K562 (cell line): ENCODE measurements at regions not wholly inside any gene's neighbourhood (a gene's known extent, or its start where the extent isn't known, plus 50 kb on each side); places are given as distances from the start of the nearest gene placed in this dataset.

ENCODE experiments used
- C11orf30 ChIP-seq: fragments of 450-650 bp; IDR thresholded peaks from 2 replicates; pipeline ENCODE4 v1.6.1; 2016; ENCODE audit warnings: low read depth, mild to moderate bottlenecking
- CEBPZ ChIP-seq: fragments of 150-350 bp; IDR thresholded peaks from 2 replicates; pipeline ENCODE4 v1.6.1; 2014; ENCODE audit warnings: low read depth, mild to moderate bottlenecking, low read length, borderline replicate concordance
- CXXC5 ChIP-seq: fragments of 250-450 bp; sonication (Bioruptor Pico); IDR thresholded peaks from 2 replicates; pipeline ENCODE4 v1.8.0; 2022; ENCODE audit warnings: inconsistent platforms, mild to moderate bottlenecking, moderate library complexity
- DEAF1 ChIP-seq: fragments of 450-650 bp; formaldehyde crosslinking; IDR thresholded peaks from 2 replicates; pipeline ENCODE4 v1.4.0; 2020; ENCODE audit warnings: mild to moderate bottlenecking, moderate library complexity
- ETV5 ChIP-seq: sonication (generic); formaldehyde crosslinking; IDR thresholded peaks from 2 replicates; pipeline ENCODE4 v1.4.0; 2020; ENCODE audit warnings: low read depth, mild to moderate bottlenecking, missing genetic modification reagents
- HCFC1 ChIP-seq: IDR thresholded peaks from 2 replicates; pipeline ENCODE4 v1.6.1; 2012; ENCODE audit warnings: low read depth, low read length, improper control_type of control experiment
- HNRNPL ChIP-seq: fragments of 200-400 bp; formaldehyde crosslinking; IDR thresholded peaks from 2 replicates; pipeline ENCODE4 v1.6.1; 2017; ENCODE audit warnings: low read depth, mild to moderate bottlenecking, low read length
- JUN ChIP-seq, 2 experiments: sonication (generic) in 1 of 2; formaldehyde crosslinking in 1 of 2; IDR thresholded peaks; 2 replicates each; pipeline versions ENCODE4 v1.6.1 to v1.8.0; 2012 to 2022; ENCODE audit warnings: borderline replicate concordance in 2 of 2, mild to moderate bottlenecking in 2 of 2, improper control_type of control experiment in 1 of 2, low read depth in 1 of 2, low read length in 1 of 2, missing genetic modification reagents in 1 of 2
- NKRF ChIP-seq: fragments of 450-650 bp; IDR thresholded peaks from 2 replicates; pipeline ENCODE4 v1.6.1; 2016; ENCODE audit warnings: borderline replicate concordance
- POLR3G ChIP-seq: IDR thresholded peaks from 2 replicates; pipeline ENCODE4 v1.6.1; 2011; ENCODE audit not compliant: insufficient read length, insufficient replicate concordance; ENCODE audit errors: extremely low read depth
- SLC30A9 ChIP-seq: fragments of 250-450 bp; sonication (Bioruptor Pico); IDR thresholded peaks from 2 replicates; pipeline ENCODE4 v1.8.0; 2022; ENCODE audit warnings: mild to moderate bottlenecking, moderate library complexity
- ZBED1 ChIP-seq: IDR thresholded peaks from 2 replicates; pipeline ENCODE4 v1.6.1; 2014
- ZBTB8A ChIP-seq: fragments of 450-650 bp; IDR thresholded peaks from 2 replicates; pipeline ENCODE4 v1.6.1; 2018; ENCODE audit warnings: mild to moderate bottlenecking, moderate library complexity; ENCODE audit not compliant: partially characterized antibody
- ZNF311 ChIP-seq: fragments of 250-450 bp; sonication (Bioruptor Pico); IDR thresholded peaks from 2 replicates; pipeline ENCODE4 v1.4.0; 2020; ENCODE audit warnings: mild to moderate bottlenecking, moderate library complexity
- TF ChIP-seq, protein P1 (sequence below): fragments of 200-800 bp; sonication (Bioruptor generic); IDR thresholded peaks from 2 replicates; pipeline ENCODE4 v1.6.1; 2017; ENCODE audit warnings: missing genetic modification characterization, missing compliant biosample characterization
- TF ChIP-seq, protein P2 (sequence below), 2 experiments: IDR thresholded peaks; 2 replicates each; pipeline ENCODE4 v1.6.1; 2012; ENCODE audit warnings: improper control_type of control experiment in 2 of 2, low read depth in 2 of 2, low read length in 2 of 2, borderline replicate concordance in 1 of 2

GRCh38 chr16:85522842-85523601 lies 90.1 kb upstream of the GSE1 start (continued):
- TF ChIP-seq SLC30A9 (CRISPR knock-in tag): no peak
- TF ChIP-seq CXXC5: no peak
- no peak for TF ChIP-seq HNRNPL
- no peak for TF ChIP-seq HCFC1
- TF ChIP-seq, protein P1, sequence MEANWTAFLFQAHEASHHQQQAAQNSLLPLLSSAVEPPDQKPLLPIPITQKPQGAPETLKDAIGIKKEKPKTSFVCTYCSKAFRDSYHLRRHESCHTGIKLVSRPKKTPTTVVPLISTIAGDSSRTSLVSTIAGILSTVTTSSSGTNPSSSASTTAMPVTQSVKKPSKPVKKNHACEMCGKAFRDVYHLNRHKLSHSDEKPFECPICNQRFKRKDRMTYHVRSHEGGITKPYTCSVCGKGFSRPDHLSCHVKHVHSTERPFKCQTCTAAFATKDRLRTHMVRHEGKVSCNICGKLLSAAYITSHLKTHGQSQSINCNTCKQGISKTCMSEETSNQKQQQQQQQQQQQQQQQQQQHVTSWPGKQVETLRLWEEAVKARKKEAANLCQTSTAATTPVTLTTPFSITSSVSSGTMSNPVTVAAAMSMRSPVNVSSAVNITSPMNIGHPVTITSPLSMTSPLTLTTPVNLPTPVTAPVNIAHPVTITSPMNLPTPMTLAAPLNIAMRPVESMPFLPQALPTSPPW (CRISPR knock-in tag): no peak
- TF ChIP-seq C11orf30: no peak
- TF ChIP-seq CEBPZ: no peak
- TF ChIP-seq DEAF1 (CRISPR knock-in tag): no peak
- TF ChIP-seq JUN (IDR thresholded peaks at IDR 0.05; ENCODE audit: borderline replicate concordance, low read depth, low read length): no peak
- no peak for TF ChIP-seq JUN (CRISPR knock-in tag; IDR thresholded peaks at IDR 0.05; ENCODE audit: borderline replicate concordance)
- TF ChIP-seq ZBTB8A: no peak
- peak; percentile 70 for TF ChIP-seq NKRF
- no peak for TF ChIP-seq ETV5
- TF ChIP-seq ZBED1: no peak
- no peak for TF ChIP-seq POLR3G
- TF ChIP-seq, protein P2, sequence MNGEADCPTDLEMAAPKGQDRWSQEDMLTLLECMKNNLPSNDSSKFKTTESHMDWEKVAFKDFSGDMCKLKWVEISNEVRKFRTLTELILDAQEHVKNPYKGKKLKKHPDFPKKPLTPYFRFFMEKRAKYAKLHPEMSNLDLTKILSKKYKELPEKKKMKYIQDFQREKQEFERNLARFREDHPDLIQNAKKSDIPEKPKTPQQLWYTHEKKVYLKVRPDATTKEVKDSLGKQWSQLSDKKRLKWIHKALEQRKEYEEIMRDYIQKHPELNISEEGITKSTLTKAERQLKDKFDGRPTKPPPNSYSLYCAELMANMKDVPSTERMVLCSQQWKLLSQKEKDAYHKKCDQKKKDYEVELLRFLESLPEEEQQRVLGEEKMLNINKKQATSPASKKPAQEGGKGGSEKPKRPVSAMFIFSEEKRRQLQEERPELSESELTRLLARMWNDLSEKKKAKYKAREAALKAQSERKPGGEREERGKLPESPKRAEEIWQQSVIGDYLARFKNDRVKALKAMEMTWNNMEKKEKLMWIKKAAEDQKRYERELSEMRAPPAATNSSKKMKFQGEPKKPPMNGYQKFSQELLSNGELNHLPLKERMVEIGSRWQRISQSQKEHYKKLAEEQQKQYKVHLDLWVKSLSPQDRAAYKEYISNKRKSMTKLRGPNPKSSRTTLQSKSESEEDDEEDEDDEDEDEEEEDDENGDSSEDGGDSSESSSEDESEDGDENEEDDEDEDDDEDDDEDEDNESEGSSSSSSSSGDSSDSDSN (IDR thresholded peaks at IDR 0.05; ENCODE audit: borderline replicate concordance in 1 of 2, low read depth in 2 of 2, low read length in 2 of 2): no peak
- no peak for TF ChIP-seq ZNF311 (CRISPR knock-in tag)
